Kidney (tissue), 13 donors: ENCODE measurements at regions not wholly inside any gene's neighbourhood (a gene's known extent, or its start where the extent isn't known, plus 50 kb on each side); places are given as distances from the start of the nearest gene placed in this dataset.

Source experiments
- DNase-seq, 5 donors: peaks; one replicate each; pipeline ENCODE4 v3.0.0-alpha.2; 2013 to 2020
- FAIRE-seq: peaks from 2 replicates; lab custom pipeline; 2012; peaks lifted over from hg19 to GRCh38; lab: Jason Lieb, UNC
- H3K27ac ChIP-seq, 2 donors: one replicate each; pipeline ENCODE4 v1.7.0; 2013; ENCODE audit warnings: low read depth in 2 of 2, low read length in 2 of 2, inconsistent platforms in 1 of 2
- H3K27me3 ChIP-seq: one replicate; pipeline ENCODE4 v1.7.1; 2013; ENCODE audit warnings: low read length, inconsistent platforms; ENCODE audit not compliant: control insufficient read depth, insufficient read depth
- H3K36me3 ChIP-seq, 3 donors: one replicate each; pipeline versions ENCODE4 v1.7.0 to v1.7.1; 2013; ENCODE audit warnings: low read length in 3 of 3, control low read depth in 1 of 3, inconsistent platforms in 1 of 3; ENCODE audit not compliant: insufficient read depth in 3 of 3, control insufficient read depth in 2 of 3
- H3K4me1 ChIP-seq, 3 donors: one replicate each; pipeline versions ENCODE4 v1.7.0 to v1.7.1; 2013; ENCODE audit warnings: low read length in 3 of 3, inconsistent platforms in 1 of 3, low read depth in 1 of 3; ENCODE audit not compliant: control insufficient read depth in 2 of 3, insufficient read depth in 2 of 3
- H3K4me3 ChIP-seq, 3 donors: one replicate each; pipeline versions ENCODE4 v1.7.0 to v1.8.1; 2013; ENCODE audit warnings: low read length in 3 of 3, control low read depth in 1 of 3, inconsistent platforms in 1 of 3
- H3K9ac ChIP-seq, 3 donors: one replicate each; pipeline versions ENCODE4 v1.7.0 to v1.7.1; 2013; ENCODE audit warnings: low read length in 3 of 3, control low read depth in 1 of 3, inconsistent platforms in 1 of 3
- H3K9me3 ChIP-seq, 3 donors: one replicate each; pipeline versions ENCODE4 v1.7.0 to v1.7.1; 2013; ENCODE audit warnings: low read length in 3 of 3, control low read depth in 1 of 3, inconsistent platforms in 1 of 3; ENCODE audit not compliant: control insufficient read depth in 2 of 3, insufficient read depth in 1 of 3
- intact Hi-C: fragments of 100-400 bp; cut with DNase I; formaldehyde crosslinking; loops from one replicate; pipeline ENCODE4 v1.11.1; 2022
- TF ChIP-seq, protein P1 (sequence below): IDR thresholded peaks from 3 replicates; pipeline ENCODE4 v1.5.1; 2012; ENCODE audit warnings: mild to moderate bottlenecking, moderate library complexity, borderline replicate concordance; ENCODE audit not compliant: insufficient read depth; ENCODE audit errors: extremely low read depth
- donor health status: control.
- donor health status: control.
- donor health status: control.
- donor health status: control.
- donor health status: control.
- donor health status: DM: yes; HTN: yes; CAD: no.
- donor health status: Normal renal cell carcinoma (clear cell type).

DNA sequence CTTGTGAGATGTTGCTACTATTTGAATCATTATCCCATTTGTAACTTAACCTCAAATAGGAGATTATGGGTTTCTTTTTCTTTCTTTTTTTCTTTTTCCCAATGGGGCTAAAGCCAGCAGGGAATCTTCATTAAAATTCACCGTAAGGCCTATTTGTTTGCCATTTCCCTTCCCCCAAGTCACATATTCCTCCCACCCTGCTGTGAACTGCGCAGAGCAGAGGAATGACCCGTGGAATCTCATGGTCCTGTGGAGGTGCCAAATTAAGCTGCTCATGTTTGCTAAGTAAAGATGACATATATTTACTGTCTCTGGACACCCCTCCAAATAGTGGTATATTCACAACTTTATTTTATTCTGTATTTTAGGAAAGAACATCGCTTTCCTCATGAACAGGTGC lies 699.3 kb downstream of the RNF144B start:
- TF ChIP-seq, protein P1, sequence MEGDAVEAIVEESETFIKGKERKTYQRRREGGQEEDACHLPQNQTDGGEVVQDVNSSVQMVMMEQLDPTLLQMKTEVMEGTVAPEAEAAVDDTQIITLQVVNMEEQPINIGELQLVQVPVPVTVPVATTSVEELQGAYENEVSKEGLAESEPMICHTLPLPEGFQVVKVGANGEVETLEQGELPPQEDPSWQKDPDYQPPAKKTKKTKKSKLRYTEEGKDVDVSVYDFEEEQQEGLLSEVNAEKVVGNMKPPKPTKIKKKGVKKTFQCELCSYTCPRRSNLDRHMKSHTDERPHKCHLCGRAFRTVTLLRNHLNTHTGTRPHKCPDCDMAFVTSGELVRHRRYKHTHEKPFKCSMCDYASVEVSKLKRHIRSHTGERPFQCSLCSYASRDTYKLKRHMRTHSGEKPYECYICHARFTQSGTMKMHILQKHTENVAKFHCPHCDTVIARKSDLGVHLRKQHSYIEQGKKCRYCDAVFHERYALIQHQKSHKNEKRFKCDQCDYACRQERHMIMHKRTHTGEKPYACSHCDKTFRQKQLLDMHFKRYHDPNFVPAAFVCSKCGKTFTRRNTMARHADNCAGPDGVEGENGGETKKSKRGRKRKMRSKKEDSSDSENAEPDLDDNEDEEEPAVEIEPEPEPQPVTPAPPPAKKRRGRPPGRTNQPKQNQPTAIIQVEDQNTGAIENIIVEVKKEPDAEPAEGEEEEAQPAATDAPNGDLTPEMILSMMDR, result no peak
- intact Hi-C loops, result no loop called here
- H3K9ac ChIP-seq, result no peak overlapping the region
- H3K4me1 ChIP-seq, result no peaks in the 10 kb centered on the region
- DNase-seq (no peak), FAIRE-seq (no peak)
- H3K36me3 ChIP-seq, result no peaks in the 10 kb centered on the region
- H3K4me3 ChIP-seq, result no peak overlapping the region
- H3K27ac ChIP-seq, result no peak overlapping the region
- H3K9me3 ChIP-seq, result no peaks in the 10 kb centered on the region
- no peaks in the 10 kb centered on the region for H3K27me3 ChIP-seq

DNA sequence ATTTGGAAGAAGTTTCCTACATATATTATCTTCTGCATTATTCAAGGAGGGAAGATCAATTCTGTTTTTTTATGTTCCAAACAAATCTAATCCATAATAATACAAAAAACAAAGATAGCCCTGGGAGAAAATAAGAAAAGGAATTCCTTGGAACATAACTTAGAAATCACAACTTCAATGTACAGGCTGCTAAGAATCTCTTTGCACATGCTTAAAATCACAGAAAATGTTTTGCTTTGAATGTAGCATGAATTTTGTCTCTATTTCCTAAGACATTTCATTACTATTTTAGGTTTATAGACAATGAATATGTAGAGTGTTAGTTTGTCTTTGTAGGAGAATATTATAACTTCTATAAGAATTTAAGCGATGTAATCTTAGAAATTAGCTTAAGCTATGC lies 700.1 kb downstream of the RNF144B start:
- Histone ChIP-seq H3K9ac (no peak overlapping the region), H3K4me3 (no peak overlapping the region), H3K36me3 (no peaks in the 10 kb centered on the region), H3K4me1 (no peaks in the 10 kb centered on the region), H3K27ac (no peak overlapping the region), H3K27me3 (no peaks in the 10 kb centered on the region), H3K9me3 (no peaks in the 10 kb centered on the region)
- intact Hi-C loops, result no loop called here
- TF ChIP-seq, protein P1, result no peak
- no peak for FAIRE-seq
- no peak for DNase-seq

DNA sequence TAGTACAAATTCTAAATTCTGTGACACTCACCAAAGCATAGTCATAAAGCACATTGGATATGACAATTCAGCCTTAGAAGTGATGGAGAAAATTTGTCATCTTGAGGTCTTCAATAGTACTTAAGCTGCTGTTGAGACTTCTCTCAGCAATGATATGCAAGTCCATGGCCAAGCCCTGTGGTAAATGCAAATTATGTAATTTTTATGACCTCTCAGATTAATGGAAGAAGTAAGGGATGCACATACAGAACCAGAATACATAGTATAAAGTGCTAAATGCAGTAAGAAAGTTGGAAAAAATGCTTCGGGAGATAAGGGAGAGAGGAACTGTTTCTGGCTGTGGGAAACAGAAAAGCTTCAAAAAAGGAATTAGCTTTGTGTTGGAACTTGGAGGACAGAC lies 700.7 kb downstream of the RNF144B start:
- Histone ChIP-seq H3K27me3 (no peaks in the 10 kb centered on the region), H3K4me1 (no peaks in the 10 kb centered on the region), H3K4me3 (no peak overlapping the region), H3K36me3 (no peaks in the 10 kb centered on the region), H3K27ac (no peak overlapping the region), H3K9ac (no peak overlapping the region), H3K9me3 (no peaks in the 10 kb centered on the region)
- intact Hi-C loops, result no loop called here
- TF ChIP-seq, protein P1, result no peak
- no peak for FAIRE-seq
- no peak for DNase-seq

DNA sequence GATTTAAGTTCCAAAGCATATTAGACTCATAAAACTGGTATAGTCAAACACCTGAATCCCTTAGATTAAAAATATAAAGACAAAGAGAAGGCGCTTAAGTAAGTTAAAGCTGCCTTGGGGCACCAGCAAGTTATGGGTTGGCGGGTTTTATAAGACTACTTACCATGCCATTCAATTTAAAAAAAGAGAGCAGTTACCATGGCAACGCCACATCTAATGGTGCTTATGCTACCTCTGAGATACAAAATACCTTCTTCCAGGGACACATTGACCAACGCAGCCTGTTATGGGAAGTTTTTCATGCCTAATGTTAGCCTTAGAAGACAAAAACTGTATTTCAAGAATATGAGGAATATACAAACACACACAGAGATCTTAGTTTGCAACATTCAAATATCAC lies 713.6 kb downstream of the RNF144B start:
- no peaks in the 10 kb centered on the region for H3K4me1 ChIP-seq
- H3K27me3 ChIP-seq, result no peaks in the 10 kb centered on the region
- no peak overlapping the region for H3K9ac ChIP-seq
- H3K36me3 ChIP-seq, result no peaks in the 10 kb centered on the region
- no peak overlapping the region for H3K4me3 ChIP-seq
- DNase-seq, result no peak
- H3K27ac ChIP-seq, result no peak overlapping the region
- TF ChIP-seq, protein P1, result no peak
- intact Hi-C loops, result no loop called here
- FAIRE-seq, result no peak
- peaks cover 0 to 7% (median 2%) of the 10 kb centered on the region in 3 donors for H3K9me3 ChIP-seq
